K562 (cell line): ENCODE measurements at regions not wholly inside any gene's neighbourhood (a gene's known extent, or its start where the extent isn't known, plus 50 kb on each side); places are given as distances from the start of the nearest gene placed in this dataset.

ENCODE experiments used
- BDP1 ChIP-seq: IDR thresholded peaks from 3 replicates; pipeline ENCODE4 v1.6.1; 2011; ENCODE audit not compliant: insufficient read length, insufficient read depth
- DACH1 ChIP-seq: fragments of 450-650 bp; IDR thresholded peaks from 2 replicates; pipeline ENCODE4 v1.6.1; 2018; ENCODE audit not compliant: partially characterized antibody
- ELF1 ChIP-seq: fragments of 200-800 bp; sonication (Bioruptor generic); IDR thresholded peaks from 2 replicates; pipeline ENCODE4 v1.6.1; 2016; ENCODE audit warnings: missing genetic modification characterization, missing compliant biosample characterization
- HCFC1 ChIP-seq: IDR thresholded peaks from 2 replicates; pipeline ENCODE4 v1.6.1; 2012; ENCODE audit warnings: low read depth, low read length, improper control_type of control experiment
- HDAC1 ChIP-seq, 2 experiments: fragments of 450-650 bp; IDR thresholded peaks; 2 replicates each; pipeline ENCODE4 v1.6.1; 2016 to 2017; ENCODE audit warnings: inconsistent platforms in 1 of 2, mild to moderate bottlenecking in 1 of 2, moderate library complexity in 1 of 2
- LCOR ChIP-seq: sonication (generic); formaldehyde crosslinking; IDR thresholded peaks from 2 replicates; pipeline ENCODE4 v1.8.0; 2022; ENCODE audit warnings: mild to moderate bottlenecking, missing genetic modification reagents
- POLR2G ChIP-seq: fragments of 200-400 bp; formaldehyde crosslinking; IDR thresholded peaks from 2 replicates; pipeline ENCODE4 v1.6.1; 2017; ENCODE audit warnings: low read depth, mild to moderate bottlenecking, antibody characterized with exemption, low read length, moderate library complexity
- TFAM ChIP-seq: fragments of 250-450 bp; sonication (Bioruptor Pico); conservative IDR thresholded peaks from 2 replicates; pipeline ENCODE4 v1.5.0; 2021; ENCODE audit warnings: mild to moderate bottlenecking, moderate library complexity
- ZNF407 ChIP-seq: fragments of 450-650 bp; IDR thresholded peaks from 2 replicates; pipeline ENCODE4 v1.6.1; 2016; ENCODE audit warnings: low read depth
- ZNF449 ChIP-seq: fragments of 250-450 bp; sonication (Bioruptor Pico); IDR thresholded peaks from 2 replicates; pipeline ENCODE4 v1.8.0; 2022; ENCODE audit warnings: moderate library complexity, mild to moderate bottlenecking, inconsistent platforms
- ZNF830 ChIP-seq: fragments of 250-450 bp; sonication (Bioruptor Pico); IDR thresholded peaks from 2 replicates; pipeline ENCODE4 v1.5.0; 2021; ENCODE audit warnings: mild to moderate bottlenecking

GRCh38 chr10:111472445-111472844, 395.6 kb downstream of the ADRA2A start (continued):
- TF ChIP-seq ZNF407 (no peak), HCFC1 (no peak), BDP1 (no peak), TFAM (CRISPR knock-in tag) (no peak), ZNF830 (CRISPR knock-in tag) (no peak), ZNF449 (CRISPR knock-in tag) (no peak), DACH1 (no peak), LCOR (CRISPR knock-in tag) (no peak), POLR2G (no peak), HDAC1 (IDR thresholded peaks at IDR 0.05) (no peak), ELF1 (tag) (no peak)
